ENCODE measurements at regions not wholly inside any gene's neighbourhood (a gene's known extent, or its start where the extent isn't known, plus 50 kb on each side); places are given as distances from the start of the nearest gene placed in this dataset.
"Not testable (repeated sequence)": the region's sequence is repeated elsewhere in the genome, so short reads cannot be mapped to it uniquely, and the experiment has no call there.

DNA sequence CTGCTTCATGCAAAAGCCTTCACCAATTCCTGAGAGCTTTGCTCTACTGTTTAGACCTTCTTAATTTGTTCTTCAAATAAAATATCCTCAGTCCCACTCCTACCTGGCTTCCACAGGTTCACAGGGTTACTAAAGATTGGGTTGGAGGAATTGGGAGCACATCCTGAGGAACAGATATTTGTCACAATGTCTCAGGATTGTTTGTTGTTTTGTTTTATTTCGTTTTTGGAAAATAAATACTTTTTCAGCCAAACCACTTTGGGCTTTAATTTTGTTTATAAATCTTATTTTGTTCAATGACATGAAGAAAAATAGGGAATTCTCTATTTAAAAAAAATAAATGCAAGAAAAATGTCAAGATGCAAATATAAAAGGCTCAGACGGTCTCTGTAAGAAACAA is 249.0 kb downstream of the MEF2C start:
- DNase-seq (ENCODE audit: low read depth in 2 of 2): no peak
- H3K9ac ChIP-seq (ENCODE audit: insufficient read depth, low read length): no peak overlapping the region
- no peaks in the 10 kb centered on the region for H3K27me3 ChIP-seq (ENCODE audit: control insufficient read depth, insufficient read depth, low read length)
- TF ChIP-seq, protein P1, sequence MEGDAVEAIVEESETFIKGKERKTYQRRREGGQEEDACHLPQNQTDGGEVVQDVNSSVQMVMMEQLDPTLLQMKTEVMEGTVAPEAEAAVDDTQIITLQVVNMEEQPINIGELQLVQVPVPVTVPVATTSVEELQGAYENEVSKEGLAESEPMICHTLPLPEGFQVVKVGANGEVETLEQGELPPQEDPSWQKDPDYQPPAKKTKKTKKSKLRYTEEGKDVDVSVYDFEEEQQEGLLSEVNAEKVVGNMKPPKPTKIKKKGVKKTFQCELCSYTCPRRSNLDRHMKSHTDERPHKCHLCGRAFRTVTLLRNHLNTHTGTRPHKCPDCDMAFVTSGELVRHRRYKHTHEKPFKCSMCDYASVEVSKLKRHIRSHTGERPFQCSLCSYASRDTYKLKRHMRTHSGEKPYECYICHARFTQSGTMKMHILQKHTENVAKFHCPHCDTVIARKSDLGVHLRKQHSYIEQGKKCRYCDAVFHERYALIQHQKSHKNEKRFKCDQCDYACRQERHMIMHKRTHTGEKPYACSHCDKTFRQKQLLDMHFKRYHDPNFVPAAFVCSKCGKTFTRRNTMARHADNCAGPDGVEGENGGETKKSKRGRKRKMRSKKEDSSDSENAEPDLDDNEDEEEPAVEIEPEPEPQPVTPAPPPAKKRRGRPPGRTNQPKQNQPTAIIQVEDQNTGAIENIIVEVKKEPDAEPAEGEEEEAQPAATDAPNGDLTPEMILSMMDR (conservative IDR thresholded peaks at IDR 0.05 in 1 of 2, IDR thresholded peaks at IDR 0.05 in 1 of 2; ENCODE audit: low read depth in 1 of 2, low read length in 2 of 2): no peak
- no peak for TF ChIP-seq EZH2 (IDR thresholded peaks at IDR 0.05; ENCODE audit: low read length, missing control alignments)
- H3K36me3 ChIP-seq (ENCODE audit: control insufficient read depth, insufficient read depth, low read length): no peaks in the 10 kb centered on the region
- H3K9me3 ChIP-seq (ENCODE audit: control insufficient read depth, insufficient read depth, low read depth, low read length): no peaks in the 10 kb centered on the region
- H3K4me2 ChIP-seq (ENCODE audit: extremely low read depth, insufficient read depth, low read length): no peak overlapping the region
- H4K20me1 ChIP-seq (ENCODE audit: control insufficient read depth, extremely low read depth, insufficient read depth, low read length): peaks cover 2% of the 10 kb centered on the region
- no peak overlapping the region for H2AFZ ChIP-seq (ENCODE audit: low read length)
- H3K4me1 ChIP-seq (ENCODE audit: control insufficient read depth, extremely low read depth, insufficient read depth, low read length): no peaks in the 10 kb centered on the region
- no peak overlapping the region for H3K4me3 ChIP-seq (replicated peaks in 1 of 4; ENCODE audit: control extremely low read depth in 1 of 4, insufficient read depth in 1 of 4, low read depth in 3 of 4, low read length in 4 of 4)
- no peak overlapping the region for H3K27ac ChIP-seq (ENCODE audit: insufficient read depth, low read length)
- H3K79me2 ChIP-seq (ENCODE audit: control insufficient read depth, insufficient read depth, low read length): no peaks in the 10 kb centered on the region

DNA sequence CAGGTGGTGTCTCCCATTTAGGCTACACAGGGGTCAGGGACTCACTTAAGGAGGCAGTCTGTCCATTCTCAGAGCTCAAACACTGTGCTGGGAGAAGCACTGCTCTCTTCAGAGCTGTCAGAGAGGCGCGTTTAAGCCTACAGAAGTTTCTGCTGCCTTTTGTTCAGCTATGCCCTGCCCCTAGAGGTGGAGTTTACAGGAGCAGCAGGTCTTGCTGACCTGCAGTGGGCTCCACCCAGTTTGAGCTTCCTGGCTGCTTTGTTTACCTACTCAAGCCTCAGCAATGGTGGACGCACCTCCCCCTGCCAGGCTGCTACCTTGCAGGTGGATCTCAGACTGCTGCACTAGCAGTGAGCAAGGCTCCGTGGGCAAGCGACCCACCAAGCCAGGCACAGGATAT is 260.1 kb downstream of the MEF2C start:
- not testable (repeated sequence) for H3K4me1 ChIP-seq (ENCODE audit: control insufficient read depth, extremely low read depth, insufficient read depth, low read length); H3K4me3 ChIP-seq (replicated peaks in 1 of 4; ENCODE audit: control extremely low read depth in 1 of 4, insufficient read depth in 1 of 4, low read depth in 3 of 4, low read length in 4 of 4); H4K20me1 ChIP-seq (ENCODE audit: control insufficient read depth, extremely low read depth, insufficient read depth, low read length); H2AFZ ChIP-seq (ENCODE audit: low read length); H3K36me3 ChIP-seq (ENCODE audit: control insufficient read depth, insufficient read depth, low read length); DNase-seq (ENCODE audit: low read depth in 2 of 2); H3K79me2 ChIP-seq (ENCODE audit: control insufficient read depth, insufficient read depth, low read length); H3K27ac ChIP-seq (ENCODE audit: insufficient read depth, low read length); H3K4me2 ChIP-seq (ENCODE audit: extremely low read depth, insufficient read depth, low read length); H3K9me3 ChIP-seq (ENCODE audit: control insufficient read depth, insufficient read depth, low read depth, low read length); H3K27me3 ChIP-seq (ENCODE audit: control insufficient read depth, insufficient read depth, low read length); H3K9ac ChIP-seq (ENCODE audit: insufficient read depth, low read length)

DNA sequence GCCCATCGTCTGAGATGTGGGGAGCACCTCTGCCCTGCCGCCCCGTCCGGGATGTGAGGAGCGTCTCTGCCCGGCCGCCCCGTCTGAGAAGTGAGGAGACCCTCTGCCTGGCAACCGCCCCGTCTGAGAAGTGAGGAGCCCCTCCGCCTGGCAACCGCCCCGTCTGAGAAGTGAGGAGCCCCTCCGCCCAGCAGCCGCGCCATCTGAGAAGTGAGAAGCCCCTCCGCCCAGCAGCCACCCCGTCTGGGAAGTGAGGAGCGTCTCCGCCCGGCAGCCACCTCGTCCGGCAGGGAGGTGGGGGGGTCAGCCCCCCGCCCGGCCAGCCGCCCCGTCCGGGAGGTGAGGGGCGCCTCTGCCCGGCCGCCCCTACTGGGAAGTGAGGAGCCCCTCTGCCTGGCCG is 267.2 kb downstream of the MEF2C start:
- not testable (repeated sequence) for H2AFZ ChIP-seq (ENCODE audit: low read length); DNase-seq (ENCODE audit: low read depth in 2 of 2); H3K4me1 ChIP-seq (ENCODE audit: control insufficient read depth, extremely low read depth, insufficient read depth, low read length); H3K9me3 ChIP-seq (ENCODE audit: control insufficient read depth, insufficient read depth, low read depth, low read length); H3K4me3 ChIP-seq (replicated peaks in 1 of 4; ENCODE audit: control extremely low read depth in 1 of 4, insufficient read depth in 1 of 4, low read depth in 3 of 4, low read length in 4 of 4); H3K9ac ChIP-seq (ENCODE audit: insufficient read depth, low read length); H3K79me2 ChIP-seq (ENCODE audit: control insufficient read depth, insufficient read depth, low read length); H3K27ac ChIP-seq (ENCODE audit: insufficient read depth, low read length); H3K36me3 ChIP-seq (ENCODE audit: control insufficient read depth, insufficient read depth, low read length); H3K4me2 ChIP-seq (ENCODE audit: extremely low read depth, insufficient read depth, low read length); H4K20me1 ChIP-seq (ENCODE audit: control insufficient read depth, extremely low read depth, insufficient read depth, low read length); H3K27me3 ChIP-seq (ENCODE audit: control insufficient read depth, insufficient read depth, low read length)

DNA sequence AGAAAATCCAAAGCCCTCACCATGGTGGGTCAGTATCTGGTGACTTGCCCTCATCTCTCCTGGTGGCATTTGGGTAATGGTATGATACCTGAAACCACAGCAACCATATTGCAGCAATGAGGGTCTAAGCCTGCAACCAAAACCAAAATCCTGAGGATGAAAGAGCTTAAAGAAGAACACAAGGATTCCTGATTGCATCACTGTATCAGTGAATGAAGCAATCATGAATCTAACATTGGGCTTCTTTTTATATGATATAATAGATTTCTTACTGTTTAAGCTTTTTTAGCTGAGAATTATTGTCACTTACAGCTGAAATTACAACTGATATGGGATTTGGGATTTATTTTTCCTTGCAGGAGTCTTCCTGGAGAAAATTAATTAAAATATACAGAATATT is 269.9 kb downstream of the MEF2C start:
- Histone ChIP-seq H3K4me3 (replicated peaks in 1 of 4; ENCODE audit: control extremely low read depth in 1 of 4, insufficient read depth in 1 of 4, low read depth in 3 of 4, low read length in 4 of 4) (no peak overlapping the region), H3K36me3 (ENCODE audit: control insufficient read depth, insufficient read depth, low read length) (no peaks in the 10 kb centered on the region), H2AFZ (ENCODE audit: low read length) (no peak overlapping the region), H3K79me2 (ENCODE audit: control insufficient read depth, insufficient read depth, low read length) (no peaks in the 10 kb centered on the region), H3K4me1 (ENCODE audit: control insufficient read depth, extremely low read depth, insufficient read depth, low read length) (no peaks in the 10 kb centered on the region), H3K27me3 (ENCODE audit: control insufficient read depth, insufficient read depth, low read length) (no peaks in the 10 kb centered on the region), H3K9ac (ENCODE audit: insufficient read depth, low read length) (no peak overlapping the region), H3K27ac (ENCODE audit: insufficient read depth, low read length) (no peak overlapping the region), H3K9me3 (ENCODE audit: control insufficient read depth, insufficient read depth, low read depth, low read length) (no peaks in the 10 kb centered on the region), H4K20me1 (ENCODE audit: control insufficient read depth, extremely low read depth, insufficient read depth, low read length) (no peaks in the 10 kb centered on the region), H3K4me2 (ENCODE audit: extremely low read depth, insufficient read depth, low read length) (no peak overlapping the region)
- DNase-seq (ENCODE audit: low read depth in 2 of 2): no peak
- no peak for TF ChIP-seq EZH2 (IDR thresholded peaks at IDR 0.05; ENCODE audit: low read length, missing control alignments)
- TF ChIP-seq, protein P1 (conservative IDR thresholded peaks at IDR 0.05 in 1 of 2, IDR thresholded peaks at IDR 0.05 in 1 of 2; ENCODE audit: low read depth in 1 of 2, low read length in 2 of 2): no peak

Measured in fibroblast of lung (primary cell).